ENCODE measurements at regions not wholly inside any gene's neighbourhood (a gene's known extent, or its start where the extent isn't known, plus 50 kb on each side); places are given as distances from the start of the nearest gene placed in this dataset.

GRCh38 chr2:51553476-51553875 lies 521.5 kb upstream of the NRXN1 start:
- no peaks in the 10 kb centered on the region for H3K36me3 ChIP-seq (ENCODE audit: control insufficient read depth in 2 of 2, insufficient read depth in 2 of 2, low read length in 1 of 2)

GRCh38 chr2:51535763-51536162 lies 503.8 kb upstream of the NRXN1 start:
- H3K4me3 ChIP-seq (ENCODE audit: low read length in 2 of 2): no peak overlapping the region
- no peaks in the 10 kb centered on the region for H3K4me1 ChIP-seq (ENCODE audit: control insufficient read depth in 2 of 2, insufficient read depth in 2 of 2, low read length in 2 of 2)
- DNase-seq (ENCODE audit: low read depth in 6 of 9, low spot score in 9 of 9): no peak
- H3K27me3 ChIP-seq (ENCODE audit: control insufficient read depth in 2 of 2, insufficient read depth in 1 of 2, low read length in 1 of 2): no peaks in the 10 kb centered on the region
- 89% methylated on average over 2 of the region's 2 CpGs for WGBS
- H3K27ac ChIP-seq (ENCODE audit: low read depth in 1 of 2, low read length in 1 of 2): no peak overlapping the region
- no peaks in the 10 kb centered on the region for H3K36me3 ChIP-seq (ENCODE audit: control insufficient read depth in 2 of 2, insufficient read depth in 2 of 2, low read length in 1 of 2)
- H3K9me3 ChIP-seq (ENCODE audit: control insufficient read depth in 2 of 2, insufficient read depth in 1 of 2, low read length in 1 of 2): peaks cover 0 to 5% of the 10 kb centered on the region in 2 donors

More at GRCh38 chr2:51553476-51553875, 521.5 kb upstream of the NRXN1 start:
- H3K27ac ChIP-seq (ENCODE audit: low read depth in 1 of 2, low read length in 1 of 2): no peak overlapping the region
- no peaks in the 10 kb centered on the region for H3K27me3 ChIP-seq (ENCODE audit: control insufficient read depth in 2 of 2, insufficient read depth in 1 of 2, low read length in 1 of 2)
- H3K9me3 ChIP-seq (ENCODE audit: control insufficient read depth in 2 of 2, insufficient read depth in 1 of 2, low read length in 1 of 2): no peaks in the 10 kb centered on the region
- H3K4me1 ChIP-seq (ENCODE audit: control insufficient read depth in 2 of 2, insufficient read depth in 2 of 2, low read length in 2 of 2): no peaks in the 10 kb centered on the region
- H3K4me3 ChIP-seq (ENCODE audit: low read length in 2 of 2): no peak overlapping the region
- WGBS: 93% methylated on average over 2 of the region's 2 CpGs
- DNase-seq (ENCODE audit: low read depth in 6 of 9, low spot score in 9 of 9): no peak

- H3K4me3 ChIP-seq (ENCODE audit: low read length in 2 of 2): no peak overlapping the region
- no peak overlapping the region for H3K27ac ChIP-seq (ENCODE audit: low read depth in 1 of 2, low read length in 1 of 2)
- H3K9me3 ChIP-seq (ENCODE audit: control insufficient read depth in 2 of 2, insufficient read depth in 1 of 2, low read length in 1 of 2): peaks cover 0 to 5% of the 10 kb centered on the region in 2 donors
- no peaks in the 10 kb centered on the region for H3K27me3 ChIP-seq (ENCODE audit: control insufficient read depth in 2 of 2, insufficient read depth in 1 of 2, low read length in 1 of 2)
- H3K36me3 ChIP-seq (ENCODE audit: control insufficient read depth in 2 of 2, insufficient read depth in 2 of 2, low read length in 1 of 2): no peaks in the 10 kb centered on the region
- 95% methylated on average over 3 of the region's 3 CpGs for WGBS
- no peak for DNase-seq (ENCODE audit: low read depth in 6 of 9, low spot score in 9 of 9)
- H3K4me1 ChIP-seq (ENCODE audit: control insufficient read depth in 2 of 2, insufficient read depth in 2 of 2, low read length in 2 of 2): no peaks in the 10 kb centered on the region
These were observed 502.2 kb upstream of the NRXN1 start for GRCh38 chr2:51534166-51534565.

GRCh38 chr2:51528156-51528555 lies 496.2 kb upstream of the NRXN1 start:
- Histone ChIP-seq H3K4me3 (ENCODE audit: low read length in 2 of 2) (no peak overlapping the region), H3K27me3 (ENCODE audit: control insufficient read depth in 2 of 2, insufficient read depth in 1 of 2, low read length in 1 of 2) (no peaks in the 10 kb centered on the region), H3K27ac (ENCODE audit: low read depth in 1 of 2, low read length in 1 of 2) (no peak overlapping the region), H3K4me1 (ENCODE audit: control insufficient read depth in 2 of 2, insufficient read depth in 2 of 2, low read length in 2 of 2) (no peaks in the 10 kb centered on the region), H3K36me3 (ENCODE audit: control insufficient read depth in 2 of 2, insufficient read depth in 2 of 2, low read length in 1 of 2) (no peaks in the 10 kb centered on the region), H3K9me3 (ENCODE audit: control insufficient read depth in 2 of 2, insufficient read depth in 1 of 2, low read length in 1 of 2) (peaks cover 0 to 3% of the 10 kb centered on the region in 2 donors)
- DNase-seq (ENCODE audit: low read depth in 6 of 9, low spot score in 9 of 9): no peak
- 97% methylated on average over 3 of the region's 3 CpGs for WGBS

GRCh38 chr2:51526766-51527165 lies 494.8 kb upstream of the NRXN1 start:
- H3K4me3 ChIP-seq (ENCODE audit: low read length in 2 of 2): no peak overlapping the region
- H3K9me3 ChIP-seq (ENCODE audit: control insufficient read depth in 2 of 2, insufficient read depth in 1 of 2, low read length in 1 of 2): peaks cover 0 to 3% of the 10 kb centered on the region in 2 donors
- H3K27me3 ChIP-seq (ENCODE audit: control insufficient read depth in 2 of 2, insufficient read depth in 1 of 2, low read length in 1 of 2): no peaks in the 10 kb centered on the region
- H3K36me3 ChIP-seq (ENCODE audit: control insufficient read depth in 2 of 2, insufficient read depth in 2 of 2, low read length in 1 of 2): no peaks in the 10 kb centered on the region
- no peak for DNase-seq (ENCODE audit: low read depth in 6 of 9, low spot score in 9 of 9)
- H3K27ac ChIP-seq (ENCODE audit: low read depth in 1 of 2, low read length in 1 of 2): no peak overlapping the region
- WGBS: 90% methylated on average over 2 of the region's 2 CpGs
- H3K4me1 ChIP-seq (ENCODE audit: control insufficient read depth in 2 of 2, insufficient read depth in 2 of 2, low read length in 2 of 2): no peaks in the 10 kb centered on the region

- Histone ChIP-seq H3K4me1 (ENCODE audit: control insufficient read depth in 2 of 2, insufficient read depth in 2 of 2, low read length in 2 of 2) (no peaks in the 10 kb centered on the region), H3K4me3 (ENCODE audit: low read length in 2 of 2) (no peak overlapping the region), H3K36me3 (ENCODE audit: control insufficient read depth in 2 of 2, insufficient read depth in 2 of 2, low read length in 1 of 2) (no peaks in the 10 kb centered on the region), H3K27ac (ENCODE audit: low read depth in 1 of 2, low read length in 1 of 2) (no peak overlapping the region), H3K27me3 (ENCODE audit: control insufficient read depth in 2 of 2, insufficient read depth in 1 of 2, low read length in 1 of 2) (no peaks in the 10 kb centered on the region), H3K9me3 (ENCODE audit: control insufficient read depth in 2 of 2, insufficient read depth in 1 of 2, low read length in 1 of 2) (no peaks in the 10 kb centered on the region)
- WGBS: 74% methylated on average over 2 of the region's 2 CpGs
- no peak for DNase-seq (ENCODE audit: low read depth in 6 of 9, low spot score in 9 of 9)
These were observed 484.7 kb upstream of the NRXN1 start for GRCh38 chr2:51516667-51517066.

GRCh38 chr2:51511002-51511401 lies 479.1 kb upstream of the NRXN1 start:
- WGBS: 94% methylated on average over 4 of the region's 4 CpGs

GRCh38 chr2:51510303-51510702 lies 478.4 kb upstream of the NRXN1 start:
- WGBS: 21% methylated on average over 3 of the region's 3 CpGs
- DNase-seq (ENCODE audit: low read depth in 6 of 9, low spot score in 9 of 9): no peak
- peaks cover 0 to 6% of the 10 kb centered on the region in 2 donors for H3K9me3 ChIP-seq (ENCODE audit: control insufficient read depth in 2 of 2, insufficient read depth in 1 of 2, low read length in 1 of 2)
- no peak overlapping the region for H3K4me3 ChIP-seq (ENCODE audit: low read length in 2 of 2)
- H3K36me3 ChIP-seq (ENCODE audit: control insufficient read depth in 2 of 2, insufficient read depth in 2 of 2, low read length in 1 of 2): no peaks in the 10 kb centered on the region
- no peaks in the 10 kb centered on the region for H3K4me1 ChIP-seq (ENCODE audit: control insufficient read depth in 2 of 2, insufficient read depth in 2 of 2, low read length in 2 of 2)
- H3K27me3 ChIP-seq (ENCODE audit: control insufficient read depth in 2 of 2, insufficient read depth in 1 of 2, low read length in 1 of 2): no peaks in the 10 kb centered on the region
- H3K27ac ChIP-seq (ENCODE audit: low read depth in 1 of 2, low read length in 1 of 2): no peak overlapping the region

More at GRCh38 chr2:51511002-51511401, 479.1 kb upstream of the NRXN1 start:
- no peaks in the 10 kb centered on the region for H3K36me3 ChIP-seq (ENCODE audit: control insufficient read depth in 2 of 2, insufficient read depth in 2 of 2, low read length in 1 of 2)
- peaks cover 0 to 3% of the 10 kb centered on the region in 2 donors for H3K9me3 ChIP-seq (ENCODE audit: control insufficient read depth in 2 of 2, insufficient read depth in 1 of 2, low read length in 1 of 2)
- no peak overlapping the region for H3K27ac ChIP-seq (ENCODE audit: low read depth in 1 of 2, low read length in 1 of 2)
- H3K4me1 ChIP-seq (ENCODE audit: control insufficient read depth in 2 of 2, insufficient read depth in 2 of 2, low read length in 2 of 2): no peaks in the 10 kb centered on the region
- DNase-seq (ENCODE audit: low read depth in 6 of 9, low spot score in 9 of 9): no peak
- no peaks in the 10 kb centered on the region for H3K27me3 ChIP-seq (ENCODE audit: control insufficient read depth in 2 of 2, insufficient read depth in 1 of 2, low read length in 1 of 2)
- no peak overlapping the region for H3K4me3 ChIP-seq (ENCODE audit: low read length in 2 of 2)

- Histone ChIP-seq H3K4me3 (ENCODE audit: low read length in 2 of 2) (no peak overlapping the region), H3K27ac (ENCODE audit: low read depth in 1 of 2, low read length in 1 of 2) (no peak overlapping the region), H3K36me3 (ENCODE audit: control insufficient read depth in 2 of 2, insufficient read depth in 2 of 2, low read length in 1 of 2) (no peaks in the 10 kb centered on the region), H3K4me1 (ENCODE audit: control insufficient read depth in 2 of 2, insufficient read depth in 2 of 2, low read length in 2 of 2) (no peaks in the 10 kb centered on the region), H3K9me3 (ENCODE audit: control insufficient read depth in 2 of 2, insufficient read depth in 1 of 2, low read length in 1 of 2) (peaks cover 0 to 6% of the 10 kb centered on the region in 2 donors), H3K27me3 (ENCODE audit: control insufficient read depth in 2 of 2, insufficient read depth in 1 of 2, low read length in 1 of 2) (no peaks in the 10 kb centered on the region)
- 86% methylated on average over 4 of the region's 4 CpGs for WGBS
- no peak for DNase-seq (ENCODE audit: low read depth in 6 of 9, low spot score in 9 of 9)
These were observed 473.6 kb upstream of the NRXN1 start for GRCh38 chr2:51505533-51505932.
